ENCODE measurements at regions not wholly inside any gene's neighbourhood (a gene's known extent, or its start where the extent isn't known, plus 50 kb on each side); places are given as distances from the start of the nearest gene placed in this dataset.
"Not testable (repeated sequence)": the region's sequence is repeated elsewhere in the genome, so short reads cannot be mapped to it uniquely, and the experiment has no call there.

DNA sequence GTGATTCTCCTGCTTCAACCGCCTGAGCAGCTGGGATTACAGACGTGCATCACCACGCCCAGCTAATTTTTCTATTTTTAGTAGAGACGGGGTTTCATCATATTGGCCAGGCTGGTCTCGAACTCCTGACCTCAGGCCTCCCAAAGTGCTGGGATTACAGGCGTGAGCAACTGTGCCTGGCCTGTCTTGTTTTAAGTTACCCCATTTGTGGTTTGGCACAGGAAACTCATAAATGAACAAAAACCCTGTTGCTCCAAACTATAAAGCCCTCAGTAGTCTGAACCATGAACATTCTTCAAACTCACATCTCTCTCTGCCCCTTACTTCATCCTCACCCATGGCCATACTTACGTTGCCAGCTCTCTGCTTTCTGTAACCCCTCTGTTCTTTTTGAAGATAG is 61.7 kb downstream of the RHOU start:
- POLR2A ChIA-PET; H3K27me3 ChIP-seq (replicated peaks in 2 of 5; ENCODE audit: control insufficient read depth in 4 of 5, insufficient read depth in 5 of 5, low read length in 4 of 5); H3K27ac ChIP-seq (ENCODE audit: insufficient read depth in 1 of 2, low read depth in 1 of 2, low read length in 2 of 2, poor library complexity in 1 of 2, severe bottlenecking in 2 of 2); DNase-seq; H3K4me1 ChIP-seq (ENCODE audit: control extremely low read depth in 1 of 4, control insufficient read depth in 4 of 4, insufficient read depth in 4 of 4, low read length in 3 of 4); H3K4me3 ChIP-seq (ENCODE audit: control insufficient read depth in 1 of 7, extremely low read depth in 1 of 7, insufficient read depth in 4 of 7, low read depth in 2 of 7, low read length in 6 of 7); H3K36me3 ChIP-seq (ENCODE audit: control insufficient read depth in 4 of 4, insufficient read depth in 4 of 4, low read length in 3 of 4): not testable (repeated sequence)
- peaks cover 0 to 10% (median 0%) of the 10 kb centered on the region in 5 experiments for H3K9me3 ChIP-seq (ENCODE audit: control extremely low read depth in 1 of 5, control insufficient read depth in 4 of 5, insufficient read depth in 2 of 5, low read depth in 1 of 5, low read length in 4 of 5)
- CTCF ChIA-PET: interaction anchor here (1.2 kb wide), 1 partner anchor 61 kb away, joined by 3 read pairs; no protein-coding TSS in a partner anchor
- 92% methylated on average over 6 of the region's 7 CpGs for WGBS (ENCODE audit: insufficient coverage)

DNA sequence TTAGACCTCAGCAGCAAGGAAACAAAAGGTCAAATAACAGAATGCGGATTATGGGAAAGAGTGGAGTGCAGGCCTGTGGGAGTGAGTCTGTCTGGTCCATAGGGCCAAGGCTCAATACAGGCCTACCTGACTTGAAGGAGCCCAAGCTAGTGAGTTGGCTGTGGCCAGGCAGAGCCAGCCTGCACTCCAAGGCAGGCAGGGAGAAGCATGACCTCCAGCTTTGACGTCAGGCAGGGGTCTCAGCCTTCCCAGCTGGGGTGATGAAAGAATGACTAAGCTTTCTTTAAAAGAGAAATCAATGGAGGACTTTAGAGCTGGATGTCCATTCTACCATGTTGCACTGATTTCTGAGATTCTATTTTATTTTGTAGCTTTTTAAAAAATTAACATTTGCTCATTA is 62.8 kb downstream of the RHOU start:
- CTCF ChIA-PET: no interaction called here
- H3K27ac ChIP-seq (ENCODE audit: insufficient read depth in 1 of 2, low read depth in 1 of 2, low read length in 2 of 2, poor library complexity in 1 of 2, severe bottlenecking in 2 of 2): no peak overlapping the region
- 77% methylated on average over 2 of the region's 2 CpGs for WGBS (ENCODE audit: insufficient coverage)
- POLR2A ChIA-PET: no interaction called here
- H3K27me3 ChIP-seq (replicated peaks in 2 of 5; ENCODE audit: control insufficient read depth in 4 of 5, insufficient read depth in 5 of 5, low read length in 4 of 5): no peaks in the 10 kb centered on the region
- no peak for DNase-seq
- H3K4me1 ChIP-seq (ENCODE audit: control extremely low read depth in 1 of 4, control insufficient read depth in 4 of 4, insufficient read depth in 4 of 4, low read length in 3 of 4): peaks cover 0 to 5% (median under 1%) of the 10 kb centered on the region in 4 experiments
- H3K4me3 ChIP-seq (ENCODE audit: control insufficient read depth in 1 of 7, extremely low read depth in 1 of 7, insufficient read depth in 4 of 7, low read depth in 2 of 7, low read length in 6 of 7): no peak overlapping the region
- H3K36me3 ChIP-seq (ENCODE audit: control insufficient read depth in 4 of 4, insufficient read depth in 4 of 4, low read length in 3 of 4): no peaks in the 10 kb centered on the region
- H3K9me3 ChIP-seq (ENCODE audit: control extremely low read depth in 1 of 5, control insufficient read depth in 4 of 5, insufficient read depth in 2 of 5, low read depth in 1 of 5, low read length in 4 of 5): peaks cover 0 to 10% (median 0%) of the 10 kb centered on the region in 5 experiments

DNA sequence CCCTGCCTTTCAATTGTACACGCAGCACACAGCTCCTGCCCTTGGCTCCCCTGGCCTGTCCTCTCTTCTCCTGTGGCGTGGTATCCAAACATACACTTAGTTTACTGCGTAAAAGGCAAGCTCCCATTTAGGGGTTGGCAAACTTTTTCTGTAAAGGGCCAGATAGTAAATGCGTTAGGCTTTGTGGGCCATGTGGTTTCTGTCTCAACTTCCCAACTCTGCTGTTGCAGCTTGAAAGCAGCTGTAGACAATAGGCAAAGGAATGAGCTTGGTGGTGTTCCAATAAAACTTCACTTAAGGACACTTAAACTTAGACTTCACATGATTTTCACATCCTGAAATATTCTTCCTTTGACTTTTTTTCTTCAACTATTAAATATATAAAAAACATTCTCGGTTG is 63.3 kb downstream of the RHOU start:
- H3K9me3 ChIP-seq (ENCODE audit: control extremely low read depth in 1 of 5, control insufficient read depth in 4 of 5, insufficient read depth in 2 of 5, low read depth in 1 of 5, low read length in 4 of 5): peaks cover 0 to 10% (median 0%) of the 10 kb centered on the region in 5 experiments
- WGBS (ENCODE audit: insufficient coverage): 100% methylated on average over 1 of the region's 5 CpGs
- ChIA-PET CTCF (no interaction called here), POLR2A (no interaction called here)
- H3K27ac ChIP-seq (ENCODE audit: insufficient read depth in 1 of 2, low read depth in 1 of 2, low read length in 2 of 2, poor library complexity in 1 of 2, severe bottlenecking in 2 of 2): no peak overlapping the region
- no peak for DNase-seq
- no peaks in the 10 kb centered on the region for H3K27me3 ChIP-seq (replicated peaks in 2 of 5; ENCODE audit: control insufficient read depth in 4 of 5, insufficient read depth in 5 of 5, low read length in 4 of 5)
- H3K4me1 ChIP-seq (ENCODE audit: control extremely low read depth in 1 of 4, control insufficient read depth in 4 of 4, insufficient read depth in 4 of 4, low read length in 3 of 4): peaks cover 0 to 4% (median 0%) of the 10 kb centered on the region in 4 experiments
- no peaks in the 10 kb centered on the region for H3K36me3 ChIP-seq (ENCODE audit: control insufficient read depth in 4 of 4, insufficient read depth in 4 of 4, low read length in 3 of 4)
- no peak overlapping the region for H3K4me3 ChIP-seq (ENCODE audit: control insufficient read depth in 1 of 7, extremely low read depth in 1 of 7, insufficient read depth in 4 of 7, low read depth in 2 of 7, low read length in 6 of 7)

DNA sequence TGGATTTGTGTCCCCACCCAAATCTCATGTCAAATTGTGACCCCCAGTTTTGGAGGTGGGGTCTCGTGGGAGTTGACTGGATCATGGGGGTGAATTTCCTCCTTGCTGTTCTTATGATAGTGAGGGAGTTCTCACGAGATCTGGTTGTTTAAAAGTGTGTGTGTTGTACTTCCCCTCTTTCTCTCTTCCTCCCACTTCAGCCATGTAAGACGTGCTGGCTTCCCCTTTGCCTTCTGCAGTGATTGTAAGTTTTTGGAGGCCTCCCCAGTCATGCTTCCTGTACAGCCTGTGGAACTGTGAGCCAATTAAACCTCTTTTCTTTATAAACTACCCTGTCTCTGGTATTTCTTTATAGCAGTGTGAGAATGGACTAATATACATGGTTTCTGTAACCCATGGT is 64.6 kb downstream of the RHOU start:
- ChIA-PET CTCF (no interaction called here), POLR2A (no interaction called here)
- H3K27ac ChIP-seq (ENCODE audit: insufficient read depth in 1 of 2, low read depth in 1 of 2, low read length in 2 of 2, poor library complexity in 1 of 2, severe bottlenecking in 2 of 2): no peak overlapping the region

DNA sequence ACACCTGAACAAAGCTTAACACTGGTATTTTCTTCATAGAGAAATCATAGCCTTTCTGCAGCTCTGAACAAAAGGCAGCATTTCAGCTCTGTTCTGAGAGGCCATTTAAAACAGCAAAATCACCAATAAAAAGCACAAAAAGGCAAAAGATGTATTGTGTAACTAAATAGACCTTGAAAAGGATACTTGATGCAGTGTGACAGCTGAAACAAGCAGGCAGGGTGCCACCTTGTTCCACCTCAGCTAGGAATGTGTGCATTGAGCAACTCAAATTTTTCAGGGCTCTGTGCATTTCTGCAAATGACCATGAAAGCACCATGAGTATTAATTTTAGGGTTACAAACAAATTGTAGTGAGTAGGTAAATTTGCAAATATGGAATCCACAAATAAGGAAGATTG is 65.8 kb downstream of the RHOU start:
- CTCF ChIA-PET: no interaction called here
- H3K27ac ChIP-seq (ENCODE audit: insufficient read depth in 1 of 2, low read depth in 1 of 2, low read length in 2 of 2, poor library complexity in 1 of 2, severe bottlenecking in 2 of 2): no peak overlapping the region
- no peak overlapping the region for H3K4me3 ChIP-seq (ENCODE audit: control insufficient read depth in 1 of 7, extremely low read depth in 1 of 7, insufficient read depth in 4 of 7, low read depth in 2 of 7, low read length in 6 of 7)
- POLR2A ChIA-PET: no interaction called here
- peaks cover 0 to 5% (median 0%) of the 10 kb centered on the region in 5 experiments for H3K9me3 ChIP-seq (ENCODE audit: control extremely low read depth in 1 of 5, control insufficient read depth in 4 of 5, insufficient read depth in 2 of 5, low read depth in 1 of 5, low read length in 4 of 5)
- H3K4me1 ChIP-seq (ENCODE audit: control extremely low read depth in 1 of 4, control insufficient read depth in 4 of 4, insufficient read depth in 4 of 4, low read length in 3 of 4): peaks cover 0 to 9% (median 3%) of the 10 kb centered on the region in 4 experiments
- H3K27me3 ChIP-seq (replicated peaks in 2 of 5; ENCODE audit: control insufficient read depth in 4 of 5, insufficient read depth in 5 of 5, low read length in 4 of 5): no peaks in the 10 kb centered on the region
- no peaks in the 10 kb centered on the region for H3K36me3 ChIP-seq (ENCODE audit: control insufficient read depth in 4 of 4, insufficient read depth in 4 of 4, low read length in 3 of 4)
- DNase-seq: no peak

More for the DNA sequence above, 64.6 kb downstream of the RHOU start:
- Histone ChIP-seq H3K9me3 (ENCODE audit: control extremely low read depth in 1 of 5, control insufficient read depth in 4 of 5, insufficient read depth in 2 of 5, low read depth in 1 of 5, low read length in 4 of 5) (peaks cover 0 to 5% (median 0%) of the 10 kb centered on the region in 5 experiments), H3K4me1 (ENCODE audit: control extremely low read depth in 1 of 4, control insufficient read depth in 4 of 4, insufficient read depth in 4 of 4, low read length in 3 of 4) (peaks cover 0 to 4% (median 2%) of the 10 kb centered on the region in 4 experiments), H3K4me3 (ENCODE audit: control insufficient read depth in 1 of 7, extremely low read depth in 1 of 7, insufficient read depth in 4 of 7, low read depth in 2 of 7, low read length in 6 of 7) (no peak overlapping the region), H3K36me3 (ENCODE audit: control insufficient read depth in 4 of 4, insufficient read depth in 4 of 4, low read length in 3 of 4) (no peaks in the 10 kb centered on the region), H3K27me3 (replicated peaks in 2 of 5; ENCODE audit: control insufficient read depth in 4 of 5, insufficient read depth in 5 of 5, low read length in 4 of 5) (no peaks in the 10 kb centered on the region)
- WGBS (ENCODE audit: insufficient coverage): no CpG with 5 or more reads among the region's 3 CpGs
- peak in 2 of 3 donors; percentile 15 to 18 for DNase-seq

DNA sequence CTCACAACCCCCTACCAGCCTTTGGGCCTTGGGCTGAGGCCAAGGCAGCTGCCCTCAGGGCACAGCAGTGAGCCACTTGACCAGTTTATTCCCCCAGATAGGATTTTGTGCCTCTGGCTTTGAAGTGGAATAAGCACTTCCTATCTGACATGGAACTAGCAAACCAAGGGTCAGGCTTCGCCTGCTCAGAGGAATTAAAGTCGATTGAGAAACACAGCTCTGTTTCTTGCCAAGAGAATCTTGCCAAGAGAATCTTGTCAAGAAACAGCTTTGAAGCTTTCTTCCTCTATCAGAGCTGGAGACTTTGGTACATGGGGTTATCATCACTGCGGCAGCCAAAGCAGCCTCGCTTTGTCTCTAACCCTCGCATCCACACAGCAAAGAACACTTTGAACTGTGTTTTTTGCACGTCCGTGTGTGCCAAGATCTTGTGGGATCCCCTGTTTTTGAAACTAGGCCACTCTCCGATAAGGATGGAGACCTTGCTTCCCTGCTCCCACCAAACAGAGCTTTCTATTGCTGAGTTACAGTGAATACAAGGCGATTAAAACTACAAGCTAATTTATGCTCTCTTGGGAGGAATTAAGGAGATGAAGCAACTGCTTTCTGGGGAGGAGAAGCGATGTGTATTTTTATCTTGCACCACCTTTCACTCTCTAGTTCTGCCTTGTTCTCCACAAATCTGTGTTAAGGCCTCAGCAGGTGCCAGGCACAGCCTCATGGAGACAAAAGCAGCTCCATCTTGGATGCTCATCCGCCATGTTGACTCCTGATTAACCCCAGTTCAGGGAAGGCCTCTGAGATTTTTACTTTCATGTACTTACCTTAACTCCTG is 67.3 kb downstream of the RHOU start:
- DNase-seq: no peak
- H3K4me1 ChIP-seq (ENCODE audit: control extremely low read depth in 1 of 4, control insufficient read depth in 4 of 4, insufficient read depth in 4 of 4, low read length in 3 of 4): peaks cover 0 to 9% (median 3%) of the 10 kb centered on the region in 4 experiments
- ChIA-PET CTCF (interaction anchor here (1.0 to 1.5 kb wide), 2 partner anchors 7 to 12 kb away, joined by 3 read pairs; no protein-coding TSS in a partner anchor), POLR2A (no interaction called here)
- no peaks in the 10 kb centered on the region for H3K27me3 ChIP-seq (replicated peaks in 2 of 5; ENCODE audit: control insufficient read depth in 4 of 5, insufficient read depth in 5 of 5, low read length in 4 of 5)
- H3K27ac ChIP-seq (ENCODE audit: insufficient read depth in 1 of 2, low read depth in 1 of 2, low read length in 2 of 2, poor library complexity in 1 of 2, severe bottlenecking in 2 of 2): no peak overlapping the region
- no peaks in the 10 kb centered on the region for H3K36me3 ChIP-seq (ENCODE audit: control insufficient read depth in 4 of 4, insufficient read depth in 4 of 4, low read length in 3 of 4)
- WGBS (ENCODE audit: insufficient coverage): 95% methylated on average over 10 of the region's 11 CpGs
- no peak overlapping the region for H3K4me3 ChIP-seq (ENCODE audit: control insufficient read depth in 1 of 7, extremely low read depth in 1 of 7, insufficient read depth in 4 of 7, low read depth in 2 of 7, low read length in 6 of 7)
- no peaks in the 10 kb centered on the region for H3K9me3 ChIP-seq (ENCODE audit: control extremely low read depth in 1 of 5, control insufficient read depth in 4 of 5, insufficient read depth in 2 of 5, low read depth in 1 of 5, low read length in 4 of 5)

DNA sequence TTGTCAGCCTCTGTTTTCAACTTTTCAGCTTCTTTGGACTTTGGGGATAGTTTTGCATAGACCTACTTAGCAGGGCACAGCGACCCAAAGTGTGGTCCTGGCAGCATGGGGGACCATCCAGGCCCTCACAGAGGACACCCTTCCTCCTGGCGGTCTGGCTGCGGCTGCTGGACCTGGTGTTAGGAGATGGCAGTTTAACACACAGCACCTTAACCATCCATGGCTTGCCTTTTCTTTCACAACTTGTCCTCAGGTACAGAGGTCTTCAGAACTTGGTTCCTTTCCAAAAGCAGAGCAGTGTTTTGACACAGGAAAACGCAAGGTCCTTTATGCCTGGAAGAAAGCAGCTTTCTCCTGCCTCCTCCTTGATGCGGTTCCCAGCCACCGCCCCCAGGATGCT is 68.1 kb downstream of the RHOU start:
- 100% methylated on average over 3 of the region's 6 CpGs for WGBS (ENCODE audit: insufficient coverage)
- H3K27me3 ChIP-seq (replicated peaks in 2 of 5; ENCODE audit: control insufficient read depth in 4 of 5, insufficient read depth in 5 of 5, low read length in 4 of 5): no peaks in the 10 kb centered on the region
- no peak overlapping the region for H3K4me3 ChIP-seq (ENCODE audit: control insufficient read depth in 1 of 7, extremely low read depth in 1 of 7, insufficient read depth in 4 of 7, low read depth in 2 of 7, low read length in 6 of 7)
- H3K27ac ChIP-seq (ENCODE audit: insufficient read depth in 1 of 2, low read depth in 1 of 2, low read length in 2 of 2, poor library complexity in 1 of 2, severe bottlenecking in 2 of 2): no peak overlapping the region
- H3K4me1 ChIP-seq (ENCODE audit: control extremely low read depth in 1 of 4, control insufficient read depth in 4 of 4, insufficient read depth in 4 of 4, low read length in 3 of 4): peaks cover 0 to 9% (median 3%) of the 10 kb centered on the region in 4 experiments
- H3K36me3 ChIP-seq (ENCODE audit: control insufficient read depth in 4 of 4, insufficient read depth in 4 of 4, low read length in 3 of 4): no peaks in the 10 kb centered on the region
- ChIA-PET POLR2A (no interaction called here), CTCF (interaction anchor here (1.5 kb wide), 1 partner anchor 13 kb away, joined by 3 read pairs; no protein-coding TSS in a partner anchor)
- DNase-seq: no peak
- H3K9me3 ChIP-seq (ENCODE audit: control extremely low read depth in 1 of 5, control insufficient read depth in 4 of 5, insufficient read depth in 2 of 5, low read depth in 1 of 5, low read length in 4 of 5): no peaks in the 10 kb centered on the region
